ENCODE measurements at regions not wholly inside any gene's neighbourhood (a gene's known extent, or its start where the extent isn't known, plus 50 kb on each side); places are given as distances from the start of the nearest gene placed in this dataset.

GRCh38 chr7:110076194-110076593 is 1014.7 kb upstream of the LRRN3 start:
- no peak for TF ChIP-seq POLR2AphosphoS5 (IDR thresholded peaks at IDR 0.05; ENCODE audit: insufficient read depth in 1 of 2, low read depth in 1 of 2)
- no peak for TF ChIP-seq POLR2A (IDR thresholded peaks at IDR 0.05)
